Erythroblast (primary cell): ENCODE measurements at regions not wholly inside any gene's neighbourhood (a gene's known extent, or its start where the extent isn't known, plus 50 kb on each side); places are given as distances from the start of the nearest gene placed in this dataset.

Experiments
- GATA1 ChIP-seq: IDR thresholded peaks from 2 replicates; pipeline ENCODE4 v1.6.1; 2011; ENCODE audit warnings: low read depth, mild to moderate bottlenecking, control low read depth, low read length, moderate library complexity
- POLR2A ChIP-seq: IDR thresholded peaks from 2 replicates; pipeline ENCODE4 v1.6.1; 2011; ENCODE audit warnings: mild to moderate bottlenecking, low read length

DNA sequence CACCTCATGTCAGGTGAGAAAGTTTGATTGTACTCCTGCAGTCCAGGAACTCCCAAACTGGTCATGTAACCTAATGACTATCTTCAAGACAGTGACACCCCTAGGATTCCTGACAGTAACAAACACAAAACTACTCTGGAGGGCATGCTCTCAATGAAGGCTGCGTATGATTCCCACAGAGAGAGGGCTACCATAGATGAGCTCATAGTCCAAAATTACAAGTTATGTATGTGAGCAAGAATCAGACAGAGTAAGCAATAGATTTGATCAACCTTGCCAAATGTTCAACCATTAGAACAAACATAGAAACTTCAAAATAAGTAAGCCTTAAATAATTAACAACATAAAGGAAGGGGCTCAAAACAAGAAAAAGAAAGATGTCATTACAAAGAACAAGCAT is 158.1 kb downstream of the COPRS start:
- TF ChIP-seq POLR2A (no peak), GATA1 (no peak)
